ENCODE measurements at regions not wholly inside any gene's neighbourhood (a gene's known extent, or its start where the extent isn't known, plus 50 kb on each side); places are given as distances from the start of the nearest gene placed in this dataset.

DNA sequence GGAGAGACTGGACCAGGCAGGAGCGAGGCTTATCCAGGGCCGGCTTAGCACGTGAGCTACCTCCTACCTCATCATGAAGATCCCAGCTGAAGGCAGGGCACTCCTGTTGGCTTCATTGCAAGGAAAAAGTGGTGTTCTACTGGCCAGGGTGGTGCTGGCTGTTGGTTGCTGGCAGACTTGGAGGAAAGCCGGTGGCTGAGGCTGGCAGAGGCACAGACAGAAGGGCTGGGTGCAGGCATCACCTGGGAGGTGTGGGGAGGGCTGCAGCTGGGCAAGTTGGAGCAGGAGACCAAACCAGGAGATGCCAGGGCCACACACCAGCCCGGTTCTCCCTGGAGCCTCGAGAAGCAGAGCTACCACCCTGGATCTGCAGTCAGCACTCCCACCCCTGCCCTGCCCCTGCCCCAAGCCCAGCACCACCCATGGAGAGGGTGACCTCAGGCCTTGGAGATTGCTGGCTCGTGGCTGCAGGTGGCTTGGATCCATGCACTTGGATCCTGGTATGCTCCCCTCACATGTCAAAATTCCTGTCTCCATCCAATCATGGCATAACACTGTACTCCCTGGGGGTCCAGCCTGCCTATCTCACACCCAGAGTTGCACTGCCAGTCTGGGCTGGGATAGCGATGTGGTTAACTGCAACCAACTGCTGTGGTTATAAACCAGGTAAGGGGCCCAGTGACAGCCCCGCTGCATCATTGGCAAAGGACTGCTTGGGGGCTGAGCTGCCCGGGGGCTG, 49.7 kb downstream of the GLI2 start:
- DNase-seq = no peak

DNA sequence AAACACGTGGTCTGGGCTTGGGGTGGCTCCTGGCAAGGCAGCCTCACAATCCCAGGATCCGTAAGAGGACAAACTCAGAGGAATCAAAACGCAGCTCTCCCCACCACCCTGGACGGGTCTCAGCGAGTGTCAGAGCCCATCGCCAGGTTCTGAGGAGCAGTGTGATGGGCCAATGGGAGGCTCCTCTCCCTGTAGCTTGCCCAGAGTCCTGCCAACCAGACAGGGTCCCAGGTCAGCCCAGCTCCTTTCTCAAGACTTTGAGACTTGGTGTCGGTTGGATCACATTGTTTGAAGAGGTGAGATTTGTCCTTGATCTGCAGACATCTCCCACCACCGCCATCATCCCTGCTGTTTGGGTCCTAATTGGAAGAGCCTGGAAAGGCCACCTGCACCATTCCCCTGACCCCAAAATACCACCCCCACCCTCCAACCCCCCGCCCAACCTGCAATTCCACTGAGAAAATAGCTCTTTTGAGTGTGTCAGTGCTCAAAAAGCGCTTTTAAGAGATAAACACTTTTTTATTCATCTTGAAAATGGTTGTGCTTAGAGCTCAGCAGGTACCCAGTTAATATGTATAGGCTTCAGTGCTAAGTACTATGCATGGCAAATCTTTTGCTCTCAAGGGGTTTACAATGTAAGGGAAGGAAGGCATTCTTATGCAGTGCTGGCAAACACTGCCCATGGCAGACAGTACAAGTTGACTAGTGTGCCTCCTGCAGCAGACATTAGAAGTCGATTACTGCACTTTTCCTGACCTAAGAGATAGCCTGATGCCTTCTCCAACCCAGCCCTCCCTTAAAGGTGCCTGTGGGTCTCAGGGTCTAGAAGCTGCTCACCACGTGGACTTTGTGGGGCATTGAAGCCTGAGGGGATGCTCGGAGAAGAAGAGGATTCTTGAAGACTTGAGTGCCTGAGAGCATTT, 50.6 kb downstream of the GLI2 start:
- DNase-seq = no peak

DNA sequence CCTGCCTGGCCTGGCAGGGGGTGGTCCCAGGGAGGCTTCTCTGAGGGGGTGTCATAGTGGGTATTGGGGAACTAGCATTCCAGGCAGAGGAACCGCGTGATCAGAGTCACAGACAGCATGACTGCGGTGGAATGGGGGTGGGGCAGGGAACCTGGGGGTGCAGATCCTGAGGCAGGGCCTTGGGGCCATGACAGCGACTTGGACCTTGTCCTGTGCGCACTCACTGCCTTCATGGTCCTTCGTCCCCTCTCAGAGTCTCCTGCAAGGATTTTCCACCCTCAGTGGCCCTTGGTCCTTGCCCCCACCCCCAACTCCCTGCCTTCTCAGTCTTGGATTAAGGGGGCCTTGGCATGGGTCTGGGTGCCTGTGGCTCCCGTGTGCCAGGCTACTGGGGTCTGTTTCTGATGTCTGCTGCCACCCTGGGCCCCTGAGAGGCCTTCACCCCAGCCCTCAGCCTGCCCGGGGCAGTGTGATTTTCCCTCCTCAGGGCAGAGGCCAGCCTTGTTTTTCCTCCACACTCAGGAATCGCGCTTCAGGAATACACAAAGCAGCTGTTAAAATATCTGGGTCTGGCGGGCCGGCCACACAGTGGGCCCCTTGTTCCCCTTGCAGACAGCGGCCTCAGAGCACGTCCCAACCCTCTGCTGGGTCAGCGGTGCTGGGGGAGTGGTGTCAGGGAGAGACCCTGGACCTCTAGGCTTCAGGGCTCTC, 51.6 kb downstream of the GLI2 start:
- peak; percentile 72 for DNase-seq

DNA sequence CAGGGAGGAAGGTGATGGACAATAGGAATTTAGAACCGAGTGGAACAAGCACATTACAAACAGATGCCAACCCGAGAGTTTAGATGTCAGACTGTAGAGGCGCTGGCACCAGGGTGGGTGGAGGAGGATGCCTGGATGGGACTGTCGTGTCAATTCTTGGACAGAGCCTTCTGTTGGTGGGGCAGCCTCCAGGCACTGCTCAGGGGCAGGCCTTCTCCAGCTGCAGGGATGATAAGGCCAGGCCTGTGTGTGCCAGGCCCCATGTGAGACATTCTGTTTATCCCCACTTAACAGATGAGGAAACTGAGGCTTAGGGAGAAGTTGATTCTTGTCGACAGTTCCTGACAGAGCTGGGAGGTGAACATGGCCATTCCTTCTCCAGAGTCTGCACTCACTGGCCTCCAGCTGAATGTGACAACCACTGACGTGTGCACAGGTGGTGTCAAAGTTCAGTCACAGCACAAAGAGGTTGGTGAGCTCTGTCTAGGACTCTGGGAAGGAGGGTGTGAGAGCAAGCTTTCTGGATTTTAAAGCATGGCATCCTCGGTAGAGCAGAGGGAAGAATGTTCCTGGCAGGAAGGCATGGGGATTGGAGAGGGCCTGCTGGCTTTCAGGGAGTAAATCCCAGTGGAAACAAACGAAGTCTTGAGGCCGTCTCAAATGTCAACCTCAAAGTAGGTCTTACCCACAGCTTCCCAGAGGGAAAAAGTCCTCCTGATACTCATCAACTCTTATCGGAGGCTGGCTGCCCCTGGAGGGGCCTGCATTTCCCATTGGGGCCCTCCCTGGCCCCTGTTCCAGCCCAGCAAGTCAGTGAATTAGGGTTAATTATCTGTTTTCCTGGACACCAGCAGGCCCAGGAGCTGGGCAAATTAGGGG, 52.4 kb downstream of the GLI2 start:
- DNase-seq = no peak

DNA sequence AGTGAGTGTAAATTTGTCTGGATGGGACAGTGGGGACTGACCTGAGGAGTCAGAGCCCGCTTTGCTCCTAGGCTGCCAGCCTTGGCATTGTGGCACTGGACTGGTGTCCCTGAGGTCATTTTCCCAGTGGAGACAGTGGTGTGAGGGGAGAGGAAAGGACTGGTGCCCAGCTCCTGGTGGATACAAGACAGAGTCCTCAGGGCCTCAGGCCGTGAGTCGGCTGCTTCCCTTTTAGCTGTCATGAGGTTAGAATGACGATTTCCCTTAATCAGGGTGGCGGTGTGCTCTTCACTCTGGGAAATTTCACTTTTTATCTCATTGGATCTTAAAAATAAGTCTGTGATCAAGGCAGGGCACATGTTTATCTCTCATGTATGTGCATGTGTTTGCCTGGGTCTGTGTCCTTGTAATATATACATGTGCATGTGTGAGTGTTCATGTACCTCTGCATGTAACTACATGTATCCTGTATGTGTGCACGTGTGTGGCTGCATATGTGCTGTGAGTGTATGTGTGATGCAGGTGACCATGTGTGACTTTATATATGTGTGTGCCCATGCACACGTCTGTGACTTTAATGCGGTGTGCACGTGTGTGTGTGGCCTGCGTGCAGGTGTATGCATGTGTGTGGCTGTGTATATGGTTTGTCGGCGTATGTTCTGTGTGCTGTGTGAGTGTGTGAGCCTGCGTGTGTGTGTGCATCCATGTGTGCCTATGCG, 55.7 kb downstream of the GLI2 start:
- DNase-seq = no peak

DNA sequence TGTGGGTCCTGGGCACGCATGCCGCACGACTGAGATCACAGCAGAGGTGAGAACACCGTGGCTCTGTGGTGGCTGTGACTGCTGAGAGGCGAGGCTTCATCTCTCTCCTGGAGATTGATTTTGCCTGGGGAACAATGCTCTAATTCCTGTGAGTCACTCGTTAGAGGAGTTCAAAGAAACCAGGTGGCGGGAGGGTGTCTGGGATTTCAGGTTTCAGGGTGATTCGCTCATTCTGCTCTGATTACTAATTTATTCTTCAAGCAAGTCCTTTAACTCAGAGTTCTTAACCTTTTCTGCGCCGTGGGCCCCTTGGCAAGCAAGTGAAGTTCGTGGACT, 56.3 kb downstream of the GLI2 start:
- DNase-seq = no peak

DNA sequence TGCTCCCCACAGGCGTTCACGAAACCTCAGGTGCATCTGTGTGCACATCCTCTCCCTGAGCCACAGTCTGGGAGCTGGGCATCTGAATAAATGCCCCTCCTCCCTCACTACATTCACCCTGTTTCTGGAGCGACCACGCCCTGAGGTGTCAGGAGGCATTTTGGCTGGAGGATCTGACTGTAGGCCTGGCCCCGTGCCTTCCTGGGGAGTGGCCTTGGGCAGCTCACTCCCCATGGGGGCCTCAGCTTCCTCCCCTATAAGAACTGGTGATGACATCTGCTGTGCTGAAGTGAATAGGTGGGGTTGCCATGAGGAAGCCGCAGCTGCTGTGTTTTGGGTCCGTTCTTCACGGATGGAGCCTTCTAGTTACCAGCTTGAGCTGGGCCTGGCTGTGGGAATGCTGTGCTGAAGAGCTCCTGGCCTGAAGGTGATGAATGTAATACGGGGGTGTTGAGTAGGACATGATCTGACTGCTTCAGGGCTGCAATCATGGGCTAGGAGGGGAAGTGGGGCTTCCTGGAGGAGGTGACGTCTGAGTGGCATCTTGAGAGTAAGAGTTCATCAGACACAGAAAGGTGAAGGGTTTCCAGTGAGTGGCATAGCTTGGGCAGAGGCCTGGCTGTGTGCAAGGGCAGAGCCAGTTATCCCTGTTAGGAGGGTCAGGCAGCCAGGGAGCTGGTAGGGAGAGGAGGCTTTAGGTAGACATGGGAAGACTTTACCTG, 58.2 kb downstream of the GLI2 start:
- no peak for DNase-seq

DNA sequence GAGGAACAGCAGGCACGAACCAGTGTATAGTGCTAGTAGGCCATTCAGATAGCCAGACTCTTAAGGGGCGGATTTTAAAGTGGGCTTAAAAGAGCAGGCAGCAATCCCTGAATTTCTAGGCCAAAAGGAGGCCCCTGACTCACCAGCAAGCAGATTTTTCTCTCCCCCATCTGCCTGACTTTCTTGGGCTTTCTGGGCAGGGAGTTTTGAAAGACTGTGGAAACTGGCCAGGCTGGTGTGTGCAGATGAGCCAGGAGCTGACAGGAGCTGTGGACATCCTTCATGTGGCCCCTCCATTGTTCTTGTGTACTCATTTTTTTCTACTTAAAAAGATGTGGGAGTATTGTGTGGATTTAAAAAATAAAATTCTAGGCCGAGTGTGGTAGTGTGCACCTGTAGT, 59.0 kb downstream of the GLI2 start:
- no peak for DNase-seq

DNA sequence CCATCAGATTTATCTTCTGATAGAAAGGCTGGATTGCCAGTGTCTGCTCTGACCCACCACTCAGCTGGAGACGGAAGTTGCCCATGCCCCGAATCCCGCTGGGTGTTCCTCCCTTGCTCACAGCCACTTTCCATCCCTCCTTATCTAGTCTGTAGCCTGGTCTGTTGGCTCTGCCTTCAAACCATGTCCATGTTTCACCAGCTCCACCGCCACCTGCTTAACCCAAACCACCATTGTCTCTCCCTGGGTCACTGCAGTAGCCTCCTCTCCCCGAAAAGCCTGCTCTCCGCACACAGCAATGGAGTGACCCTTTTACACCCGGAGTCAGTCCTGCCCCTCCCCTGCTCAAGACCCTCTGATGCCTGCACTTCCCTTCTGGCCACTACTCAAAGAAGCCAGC, 60.4 kb downstream of the GLI2 start:
- no peak for DNase-seq

DNA sequence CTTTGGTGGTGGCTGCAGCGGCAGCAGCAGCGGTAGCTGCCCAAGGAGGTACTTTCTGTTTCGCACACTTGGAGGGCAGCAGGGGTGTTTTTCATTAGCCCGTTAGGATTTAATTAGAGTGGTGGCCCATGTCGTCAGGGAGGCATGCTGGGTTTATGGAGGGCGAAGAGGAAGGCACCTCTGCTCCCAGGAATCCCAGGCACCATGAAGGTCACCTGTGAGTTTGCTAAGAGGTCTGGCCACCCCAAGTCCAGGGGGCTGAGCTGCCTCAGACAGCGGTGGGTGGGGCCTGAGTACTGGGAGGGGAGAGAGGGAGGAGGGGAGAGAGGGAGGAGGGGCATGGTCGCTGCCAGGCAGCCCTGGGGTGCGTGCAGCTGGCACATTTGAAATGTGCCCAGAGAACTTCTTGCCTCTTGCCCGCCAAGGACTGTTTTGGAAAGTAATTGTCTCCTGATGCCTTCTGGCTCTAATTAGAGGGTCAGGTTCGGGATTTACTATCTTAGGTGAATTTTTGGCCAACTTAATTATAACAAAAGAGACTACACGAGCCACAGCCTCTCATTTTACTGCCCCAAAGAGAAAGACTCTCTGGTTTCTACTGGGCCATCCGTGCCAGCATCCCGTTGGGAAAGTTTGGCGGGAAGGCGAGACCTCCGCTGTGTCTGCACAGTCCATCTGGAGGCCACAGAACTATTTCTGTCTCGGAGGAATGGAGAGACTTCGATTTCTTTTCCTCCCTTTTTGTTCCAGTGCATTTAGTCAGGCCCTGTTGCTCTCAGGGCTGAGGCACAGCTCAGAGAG, 62.0 kb downstream of the GLI2 start:
- DNase-seq = no peak

DNA sequence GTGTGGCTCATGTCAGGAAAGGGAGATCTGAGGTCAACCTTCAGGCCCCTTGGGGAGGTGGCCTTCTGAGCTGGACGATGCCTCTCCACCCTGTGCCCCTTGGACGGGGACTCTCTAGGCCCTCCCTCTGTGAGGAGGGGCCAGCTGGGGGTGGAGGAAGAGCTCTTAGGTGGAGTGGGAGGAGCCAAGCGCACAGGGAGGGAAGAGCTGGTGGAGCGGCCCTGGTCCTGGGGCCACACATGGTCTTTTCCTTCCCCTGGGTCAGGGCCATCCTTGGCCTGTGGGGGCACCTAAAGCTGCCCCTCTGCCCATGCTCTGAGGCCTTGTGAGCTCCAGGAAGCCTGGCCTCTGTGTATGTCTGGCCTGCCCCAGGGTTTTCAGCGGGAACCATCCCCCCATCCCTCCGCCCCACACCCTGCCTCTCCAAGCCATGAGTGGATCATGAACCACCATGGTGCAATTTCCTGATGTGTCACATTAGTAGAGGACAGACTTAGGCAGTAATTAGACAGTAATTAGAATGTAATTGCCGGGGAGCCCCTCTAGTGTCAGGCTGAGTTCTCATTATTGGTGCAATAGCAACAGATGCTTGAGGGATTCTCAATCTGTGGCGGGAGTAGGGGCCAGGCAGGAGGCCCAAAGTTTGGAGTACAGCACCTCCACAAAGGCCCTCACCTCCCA, 63.0 kb downstream of the GLI2 start:
- DNase-seq = no peak

DNA sequence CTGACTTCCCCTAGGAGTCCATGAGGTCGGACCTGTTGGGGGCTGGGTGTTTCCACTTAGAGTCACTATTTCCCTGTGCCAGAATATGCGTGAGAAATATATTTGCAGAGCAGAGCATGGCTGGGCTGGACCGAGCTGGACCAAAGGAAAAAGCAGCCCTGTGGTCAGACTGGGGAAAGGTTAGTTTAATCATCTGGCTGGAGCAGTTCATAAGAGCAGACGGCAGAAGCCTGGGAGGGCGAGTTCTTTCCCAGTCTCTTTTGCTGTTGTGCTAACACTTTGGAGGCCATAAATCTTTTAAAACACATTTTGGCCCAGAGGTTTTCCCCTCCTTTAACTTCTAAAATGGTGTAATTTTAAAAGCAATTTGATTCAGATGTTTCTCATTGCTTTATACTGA, 66.5 kb downstream of the GLI2 start:
- no peak for DNase-seq

DNA sequence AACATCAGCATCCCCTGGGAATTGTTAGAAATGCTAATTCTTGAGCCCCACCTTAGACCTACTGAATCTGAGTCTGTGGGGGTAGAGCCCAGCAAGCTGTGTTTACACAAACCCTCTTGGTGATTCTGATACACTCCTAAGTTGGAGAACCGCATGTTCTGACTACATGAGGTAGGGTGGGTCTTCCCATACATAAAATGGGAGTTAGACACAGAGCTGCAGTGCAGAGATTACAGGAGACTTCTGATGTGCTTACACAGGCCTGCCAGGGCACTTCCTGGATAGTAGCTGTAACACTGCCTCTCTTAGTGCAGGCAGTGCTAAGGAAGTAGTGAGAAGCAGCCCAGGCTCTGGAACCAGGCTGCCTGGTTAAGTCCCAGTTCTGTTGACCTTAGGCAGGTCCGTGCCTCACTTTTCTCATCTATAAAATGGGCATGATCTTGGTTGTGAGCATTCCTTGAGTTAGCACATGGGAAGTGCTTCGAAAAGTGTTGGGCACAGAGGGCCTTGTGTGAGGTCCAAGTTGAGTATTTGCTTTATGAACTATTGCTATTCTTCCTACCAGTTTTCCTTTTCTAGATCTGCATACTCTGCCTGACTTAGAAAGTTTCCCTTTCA, 67.3 kb downstream of the GLI2 start:
- DNase-seq = no peak

DNA sequence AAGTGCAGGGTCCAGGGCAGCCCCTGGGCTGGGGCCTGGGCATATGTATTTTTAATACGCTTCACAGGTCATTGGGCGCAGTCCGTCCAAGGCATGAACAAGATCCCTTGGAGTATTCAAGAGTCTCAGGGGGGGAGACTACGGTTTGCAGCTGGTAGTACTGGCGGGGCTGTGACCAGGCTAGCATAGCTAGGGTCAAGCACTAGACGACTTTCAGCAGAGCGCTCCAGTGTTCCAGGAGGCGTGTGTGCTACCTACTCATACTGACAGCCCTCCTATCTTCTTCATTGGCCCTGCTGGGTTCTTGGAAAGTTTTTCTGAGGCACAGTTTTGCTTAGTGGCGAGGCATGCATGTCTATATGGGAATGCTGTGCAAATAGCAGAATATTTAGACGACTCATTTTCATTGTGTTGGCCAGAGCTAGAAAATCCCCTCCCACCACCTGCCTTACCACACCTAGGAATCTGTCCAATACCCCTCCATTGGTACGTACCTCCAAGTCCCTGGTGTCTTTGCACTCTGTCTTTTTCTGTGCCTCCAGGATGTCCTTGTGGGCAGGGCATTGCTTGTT, 68.2 kb downstream of the GLI2 start:
- DNase-seq = no peak

DNA sequence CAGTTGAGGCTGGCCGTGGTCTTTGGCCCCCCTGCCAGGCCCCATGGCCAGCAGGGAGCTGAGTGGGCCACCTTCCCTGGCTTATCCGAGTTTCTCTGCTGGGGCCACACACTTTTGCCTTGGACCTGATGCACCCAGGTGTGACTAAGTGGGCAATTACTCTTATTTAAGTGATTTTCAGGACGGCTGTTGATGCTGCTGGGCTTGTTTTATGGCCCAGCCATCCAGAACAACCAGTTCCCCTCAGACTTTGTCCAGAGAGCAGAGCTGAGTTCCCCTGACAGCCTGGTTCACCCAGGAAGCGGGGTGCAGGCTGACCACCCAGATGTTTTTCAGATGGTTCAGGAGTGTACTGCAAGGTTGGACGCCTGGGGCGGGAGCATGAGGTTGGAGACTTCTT, 68.8 kb downstream of the GLI2 start:
- DNase-seq = no peak

DNA sequence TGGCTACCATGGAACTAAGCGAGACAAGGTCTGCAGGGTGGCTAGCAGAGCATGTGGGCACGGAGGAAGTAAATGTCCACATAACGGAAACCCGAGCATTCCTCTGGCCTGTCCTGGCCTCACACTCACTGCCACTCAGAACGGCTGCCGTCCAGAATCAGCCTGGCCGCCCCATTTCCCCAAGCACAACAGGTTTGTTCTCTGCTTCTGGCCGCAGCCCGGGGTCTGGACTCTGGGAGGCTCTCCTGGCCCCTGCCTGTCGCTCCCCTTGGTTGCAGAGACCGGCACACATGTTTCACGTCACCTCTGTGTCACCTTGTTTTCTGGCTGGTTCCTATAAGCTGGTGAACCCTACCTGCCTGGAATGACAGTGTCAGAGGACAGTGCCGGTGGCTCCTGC, 69.3 kb downstream of the GLI2 start:
- DNase-seq = no peak

DNA sequence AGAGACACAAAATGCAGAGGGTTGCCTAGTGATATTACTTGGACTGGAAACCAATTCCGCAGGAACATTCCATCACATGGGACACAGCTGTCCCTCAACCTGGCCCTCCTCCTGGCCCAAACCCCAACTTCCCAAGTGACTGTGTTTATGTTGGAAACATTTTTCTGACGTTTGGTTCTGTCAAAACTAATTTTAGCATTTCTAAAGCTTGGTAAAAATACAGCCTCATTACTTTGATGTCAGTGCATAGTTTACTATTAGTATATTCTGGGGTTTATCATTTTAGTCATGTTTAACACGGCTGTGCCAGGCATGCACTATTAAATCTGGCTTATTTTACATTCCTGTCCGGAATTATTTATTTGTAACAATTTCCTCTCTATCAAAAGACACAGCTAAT, 69.9 kb downstream of the GLI2 start:
- DNase-seq = no peak

DNA sequence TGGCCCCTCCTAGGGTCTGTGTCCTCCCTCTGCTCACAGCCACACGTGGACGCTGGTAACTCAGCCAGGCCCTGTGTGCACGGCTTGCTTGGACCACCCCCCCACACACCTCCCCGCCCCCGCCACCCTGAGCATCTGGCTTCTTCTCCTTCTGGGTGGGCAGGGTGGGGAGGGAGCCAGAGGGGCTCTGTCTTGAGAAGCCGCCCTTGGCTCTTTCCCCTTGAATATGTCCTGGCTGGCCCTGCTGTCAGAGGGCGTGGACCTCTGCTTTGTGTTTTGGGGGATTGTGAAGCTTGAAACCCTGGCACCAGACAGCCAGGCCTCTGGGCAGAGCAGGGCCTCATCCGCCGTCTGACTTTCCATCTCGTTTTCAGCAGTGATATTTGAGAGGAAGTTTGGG, 72.1 kb downstream of the GLI2 start:
- no peak for DNase-seq

DNA sequence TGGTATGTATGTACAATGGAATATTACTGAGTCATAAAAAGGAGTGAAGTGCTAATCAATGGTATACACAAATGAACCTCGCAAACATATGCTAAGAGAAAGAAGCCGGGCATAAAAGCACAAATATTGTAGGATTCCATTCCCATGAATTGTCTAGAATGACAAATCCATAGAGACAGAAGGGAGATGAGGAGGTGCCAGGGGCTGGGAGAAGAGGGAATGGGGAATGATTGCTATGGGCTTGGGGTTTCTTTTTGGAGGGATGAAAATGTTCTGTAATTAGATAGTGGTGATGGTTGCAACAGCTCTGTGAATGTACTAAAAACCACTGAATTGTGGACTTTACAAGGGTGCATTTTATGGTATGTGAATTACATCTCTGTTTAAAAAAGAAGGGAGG, 73.5 kb downstream of the GLI2 start:
- DNase-seq = no peak
